BE2C (cell line): ENCODE measurements at regions not wholly inside any gene's neighbourhood (a gene's known extent, or its start where the extent isn't known, plus 50 kb on each side); places are given as distances from the start of the nearest gene placed in this dataset.
"Not testable (repeated sequence)": the region's sequence is repeated elsewhere in the genome, so short reads cannot be mapped to it uniquely, and the experiment has no call there.

Source experiments
- DNase-seq: peaks from one replicate; pipeline ENCODE4 v3.0.0-alpha.2; 2020
- H3K27me3 ChIP-seq: fragments of 250-450 bp; sonication (Bioruptor Pico); 2 replicates; pipeline ENCODE4 v1.5.1; 2020; ENCODE audit warnings: mild to moderate bottlenecking
- H3K36me3 ChIP-seq: fragments of 250-450 bp; sonication (Bioruptor Pico); 2 replicates; pipeline ENCODE4 v1.5.1; 2020; ENCODE audit warnings: mild to moderate bottlenecking
- H3K4me1 ChIP-seq: fragments of 250-450 bp; sonication (Bioruptor Pico); 2 replicates; pipeline ENCODE4 v1.5.1; 2020
- H3K4me3 ChIP-seq: 2 replicates; pipeline ENCODE4 v1.5.1; 2011; ENCODE audit warnings: low read depth, low read length
- H3K9me3 ChIP-seq: fragments of 250-450 bp; sonication (Bioruptor Pico); 2 replicates; pipeline ENCODE4 v1.5.1; 2020

DNA sequence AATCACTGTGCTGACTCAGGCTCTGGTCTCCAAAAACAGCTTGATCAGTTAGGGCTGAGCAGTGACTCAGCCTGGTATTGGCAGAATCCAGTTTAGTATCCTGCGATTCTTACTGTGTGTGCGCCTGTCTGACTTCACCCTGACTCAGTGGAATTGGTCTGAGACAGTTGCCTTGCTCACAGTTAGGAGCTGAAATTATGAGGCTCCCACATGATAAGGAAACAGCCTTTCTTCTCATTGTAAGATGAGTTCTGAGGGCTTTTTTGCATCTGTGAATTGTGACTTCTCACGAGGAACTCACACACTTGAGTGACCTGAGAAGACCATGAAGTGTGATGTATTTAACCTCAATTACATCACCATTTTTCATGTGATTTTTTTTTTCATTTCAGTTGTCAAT is 1282.4 kb downstream of the RPIA start:
- not testable (repeated sequence) for H3K27me3 ChIP-seq, H3K4me3 ChIP-seq, H3K9me3 ChIP-seq, H3K4me1 ChIP-seq, DNase-seq, H3K36me3 ChIP-seq

DNA sequence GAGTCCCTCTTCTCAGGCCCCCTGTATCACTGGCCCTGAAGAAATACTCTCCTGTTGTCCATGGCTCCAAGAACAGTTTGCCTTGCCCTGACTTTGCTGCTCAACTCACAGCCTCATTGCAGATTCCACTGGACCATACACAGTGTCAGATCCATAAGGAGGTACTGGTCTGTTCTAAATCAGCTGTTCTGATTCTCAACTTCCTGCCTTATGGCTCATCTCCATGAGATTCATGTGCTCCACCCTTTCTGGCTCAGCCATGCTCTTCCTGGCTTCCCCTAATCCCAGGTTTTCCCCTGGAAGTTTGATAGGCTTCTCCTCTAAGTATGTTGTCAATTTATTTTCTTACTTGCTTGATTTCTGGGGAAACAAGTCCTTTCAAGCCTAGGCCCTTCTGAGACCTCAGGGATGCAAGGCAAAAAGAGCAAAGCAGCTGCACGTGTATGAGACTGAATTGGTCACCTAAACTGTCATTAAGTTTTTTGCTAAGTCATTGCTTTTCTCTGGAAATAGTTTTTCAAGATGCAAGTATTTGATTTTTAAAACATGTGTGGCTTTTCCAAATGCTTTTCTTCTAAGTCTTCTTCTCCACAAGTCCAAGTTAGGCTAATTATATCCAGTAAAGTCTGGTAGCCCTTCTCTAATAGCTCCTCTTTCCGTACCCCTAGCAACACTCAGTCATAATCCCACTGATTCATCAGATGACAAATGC is 1288.5 kb downstream of the RPIA start:
- not testable (repeated sequence) for DNase-seq, H3K9me3 ChIP-seq, H3K36me3 ChIP-seq, H3K4me3 ChIP-seq, H3K27me3 ChIP-seq, H3K4me1 ChIP-seq

DNA sequence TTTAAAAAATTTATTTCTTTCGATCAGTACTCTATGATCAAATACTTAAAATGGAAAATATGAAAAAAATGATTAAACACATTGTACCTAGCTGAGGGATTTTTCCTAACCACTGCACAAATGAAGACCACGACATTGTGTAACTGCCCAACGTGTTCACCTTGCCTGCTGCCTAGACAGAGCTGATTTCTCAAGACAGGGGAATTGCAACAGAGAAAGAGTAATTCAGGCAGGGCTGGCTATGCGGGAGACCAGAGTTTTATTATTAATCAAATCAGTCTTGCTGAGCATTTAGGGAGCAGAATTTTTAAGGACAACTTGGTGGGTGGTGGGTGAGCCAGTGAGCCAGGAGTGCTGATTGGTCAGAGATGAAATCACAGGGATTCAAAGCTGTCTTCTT is 1290.8 kb downstream of the RPIA start:
- not testable (repeated sequence) for H3K4me3 ChIP-seq, H3K36me3 ChIP-seq, DNase-seq, H3K4me1 ChIP-seq, H3K9me3 ChIP-seq, H3K27me3 ChIP-seq

DNA sequence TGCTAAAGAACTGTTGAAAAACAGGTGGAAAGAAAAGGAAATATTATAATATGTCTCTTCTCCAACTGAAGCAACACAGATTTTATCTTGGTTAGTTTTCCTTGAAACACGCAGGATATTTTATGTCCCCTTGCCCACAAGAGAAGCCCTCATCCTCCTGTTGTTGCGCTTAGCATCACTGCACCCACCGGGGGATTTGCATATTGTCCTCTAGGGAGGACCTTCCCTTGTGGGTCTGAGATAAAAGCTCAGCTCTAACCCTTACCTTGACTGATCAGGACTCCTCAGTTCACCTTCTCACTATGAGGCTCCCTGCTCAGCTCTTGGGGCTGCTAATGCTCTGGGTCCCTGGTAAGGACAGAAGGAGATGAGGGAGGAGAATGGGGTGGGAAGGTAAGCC is 1294.2 kb downstream of the RPIA start:
- H3K36me3 ChIP-seq, H3K4me1 ChIP-seq, H3K9me3 ChIP-seq, DNase-seq, H3K27me3 ChIP-seq, H3K4me3 ChIP-seq: not testable (repeated sequence)

DNA sequence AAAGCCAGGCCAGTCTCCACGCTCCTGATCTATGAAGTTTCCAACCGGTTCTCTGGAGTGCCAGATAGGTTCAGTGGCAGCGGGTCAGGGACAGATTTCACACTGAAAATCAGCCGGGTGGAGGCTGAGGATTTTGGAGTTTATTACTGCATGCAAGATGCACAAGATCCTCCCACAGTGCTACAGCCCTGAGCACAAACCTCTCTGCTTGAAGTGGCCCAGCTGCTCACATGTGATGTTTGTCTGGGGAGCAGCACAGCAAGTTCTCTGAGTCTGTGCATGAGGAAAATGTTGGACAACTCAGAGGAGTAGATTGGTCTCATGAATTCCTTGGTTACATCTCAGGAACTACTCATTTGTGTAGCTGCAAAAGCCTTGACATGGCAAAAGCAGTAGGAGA is 1295.1 kb downstream of the RPIA start:
- not testable (repeated sequence) for H3K4me1 ChIP-seq, H3K4me3 ChIP-seq, H3K27me3 ChIP-seq, H3K9me3 ChIP-seq, H3K36me3 ChIP-seq, DNase-seq

DNA sequence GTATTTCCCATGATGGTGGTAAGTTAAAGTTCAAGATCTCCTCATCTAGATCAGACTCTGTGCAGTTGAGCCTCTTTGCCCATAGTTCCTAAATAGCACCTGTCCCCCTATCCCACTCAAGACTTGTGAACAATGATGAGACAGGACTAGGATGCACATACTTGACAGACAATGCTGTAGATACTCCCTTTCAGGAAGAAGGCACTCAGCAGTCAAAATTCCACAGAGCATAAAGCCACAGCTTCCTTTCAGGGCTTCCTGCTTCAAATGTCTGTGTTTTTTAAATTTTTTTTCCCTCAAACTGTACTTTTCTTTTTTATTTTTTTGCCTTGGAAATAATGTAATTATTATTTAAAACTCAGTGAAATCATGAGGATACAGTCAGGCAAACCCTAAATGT is 1305.3 kb downstream of the RPIA start:
- H3K4me3 ChIP-seq, H3K9me3 ChIP-seq, H3K36me3 ChIP-seq, H3K27me3 ChIP-seq, H3K4me1 ChIP-seq, DNase-seq: not testable (repeated sequence)

DNA sequence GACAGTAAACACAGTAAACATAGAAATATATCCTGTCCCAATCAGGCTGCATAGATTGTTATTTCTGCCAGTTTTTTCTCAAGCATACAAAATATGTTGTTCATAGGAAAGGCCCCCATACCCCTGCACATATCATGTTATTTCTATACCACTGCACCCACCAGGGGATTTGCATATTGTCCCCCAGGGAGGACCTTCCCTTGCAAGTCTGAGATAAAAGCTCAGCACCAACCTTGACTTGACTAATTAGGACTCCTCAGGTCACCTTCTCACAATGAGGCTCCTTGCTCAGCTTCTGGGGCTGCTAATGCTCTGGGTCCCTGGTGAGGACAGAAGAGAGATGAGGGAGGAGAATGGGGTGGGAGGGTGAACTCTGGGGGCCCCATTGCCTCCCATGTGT is 1313.1 kb downstream of the RPIA start:
- H3K27me3 ChIP-seq, H3K4me3 ChIP-seq, H3K9me3 ChIP-seq, H3K4me1 ChIP-seq, DNase-seq, H3K36me3 ChIP-seq: not testable (repeated sequence)

DNA sequence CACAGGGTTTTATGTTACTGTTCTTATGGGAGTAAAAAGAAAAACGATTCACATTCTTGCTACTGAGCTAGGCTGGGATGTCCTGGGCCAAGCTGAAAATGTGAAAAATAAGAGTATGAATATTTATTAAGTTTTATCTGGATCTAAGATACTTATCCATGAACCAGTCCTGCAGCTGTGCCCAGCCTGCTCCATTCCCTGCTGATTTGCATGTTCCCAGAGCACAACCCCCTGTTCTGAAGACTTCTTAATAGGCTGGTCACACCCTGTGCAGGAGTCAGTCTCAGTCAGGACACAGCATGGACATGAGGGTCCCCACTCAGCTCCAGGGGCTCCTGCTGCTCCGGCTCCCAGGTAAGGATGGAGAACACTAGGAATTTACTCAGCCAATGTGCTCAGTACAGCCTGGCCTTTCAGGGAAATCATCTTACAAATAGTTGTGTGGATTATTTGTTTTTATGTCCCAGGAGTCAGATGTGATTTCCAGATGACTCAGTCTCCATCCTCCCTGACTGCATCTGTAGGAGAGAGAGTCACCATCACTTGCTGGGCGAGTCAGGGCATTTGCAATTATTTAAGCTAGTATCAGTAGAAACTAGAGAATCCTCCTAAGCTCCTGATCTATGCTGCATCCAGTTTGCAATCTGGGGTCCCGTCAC is 1319.1 kb downstream of the RPIA start:
- H3K4me1 ChIP-seq, DNase-seq, H3K36me3 ChIP-seq, H3K4me3 ChIP-seq, H3K27me3 ChIP-seq, H3K9me3 ChIP-seq: not testable (repeated sequence)

DNA sequence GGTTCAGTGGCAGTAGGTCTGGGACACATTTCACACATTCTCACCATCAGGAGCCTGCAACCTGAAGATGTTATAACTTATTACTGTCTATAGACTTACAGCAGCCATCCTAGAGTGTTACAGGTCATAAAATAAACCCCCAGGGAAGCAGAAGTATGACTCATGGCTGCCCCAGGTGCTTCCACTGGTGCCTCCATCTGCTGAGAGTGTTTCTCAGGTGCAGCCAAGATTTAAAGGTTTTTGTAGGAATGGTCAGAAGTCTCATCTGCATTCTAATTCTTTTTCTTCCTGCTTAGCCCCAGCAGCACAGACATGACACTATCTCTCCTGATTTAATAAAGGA is 1319.6 kb downstream of the RPIA start:
- not testable (repeated sequence) for H3K27me3 ChIP-seq, H3K36me3 ChIP-seq, H3K4me1 ChIP-seq, H3K4me3 ChIP-seq, DNase-seq, H3K9me3 ChIP-seq

DNA sequence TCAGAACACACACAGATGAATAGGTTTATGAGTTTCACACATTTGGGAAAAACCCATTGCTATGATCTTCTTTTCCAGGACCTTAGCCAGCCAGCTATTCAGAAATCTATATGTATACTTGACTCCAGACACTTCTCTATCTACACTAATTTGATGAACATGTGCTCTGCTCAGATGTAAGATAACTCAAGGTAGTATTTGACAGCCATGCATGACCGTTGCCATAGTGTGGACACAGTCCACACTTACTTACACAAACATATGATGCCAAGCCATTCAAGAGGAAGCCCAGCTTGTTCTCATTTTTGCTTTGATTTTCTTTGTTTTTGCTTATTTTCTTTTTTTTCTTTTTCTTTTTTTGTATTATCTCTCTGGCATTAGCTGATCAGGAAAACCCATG is 1328.4 kb downstream of the RPIA start:
- H3K9me3 ChIP-seq, H3K36me3 ChIP-seq, H3K4me1 ChIP-seq, H3K4me3 ChIP-seq, H3K27me3 ChIP-seq, DNase-seq: not testable (repeated sequence)

DNA sequence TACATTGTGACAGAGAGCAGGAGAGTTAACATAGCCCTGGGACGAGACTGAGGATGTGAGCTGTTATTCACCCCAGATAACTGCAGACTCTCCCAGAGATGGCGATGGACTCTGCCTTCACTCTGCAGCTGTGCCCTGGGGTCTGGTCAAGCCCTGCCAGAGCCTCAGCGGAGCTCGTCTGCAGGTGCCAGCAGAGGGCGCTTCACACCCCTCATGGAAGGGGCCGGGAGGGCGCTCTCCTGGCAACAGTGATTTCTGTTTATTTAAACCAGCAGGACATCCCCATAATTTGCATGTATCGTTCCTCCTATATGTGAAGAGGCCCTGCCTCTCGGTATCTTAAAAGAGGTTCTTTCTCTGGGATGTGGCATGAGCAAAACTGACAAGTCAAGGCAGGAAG is 1329.8 kb downstream of the RPIA start:
- H3K27me3 ChIP-seq, H3K36me3 ChIP-seq, H3K4me3 ChIP-seq, H3K9me3 ChIP-seq, H3K4me1 ChIP-seq, DNase-seq: not testable (repeated sequence)

DNA sequence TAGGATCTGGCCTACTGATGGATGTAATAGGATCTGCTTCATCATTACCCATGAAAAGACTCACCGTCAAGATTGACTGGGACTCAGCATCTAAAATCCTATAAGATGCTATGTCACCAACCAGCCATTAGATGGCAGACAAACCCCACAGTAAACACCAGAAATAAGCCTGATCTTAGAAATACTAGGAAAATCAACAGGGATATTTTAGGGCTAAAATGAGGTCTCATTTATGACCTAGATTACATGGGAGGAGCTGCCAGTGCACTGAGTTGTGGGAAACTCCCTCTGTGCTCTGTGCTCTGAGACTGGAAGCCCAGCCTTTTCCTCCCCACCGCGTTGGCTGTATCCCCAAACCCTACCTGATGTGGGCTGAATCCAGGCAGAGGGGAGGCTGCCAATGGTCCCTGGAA is 1335.8 kb downstream of the RPIA start:
- H3K27me3 ChIP-seq, DNase-seq, H3K4me1 ChIP-seq, H3K36me3 ChIP-seq, H3K4me3 ChIP-seq, H3K9me3 ChIP-seq: not testable (repeated sequence)

DNA sequence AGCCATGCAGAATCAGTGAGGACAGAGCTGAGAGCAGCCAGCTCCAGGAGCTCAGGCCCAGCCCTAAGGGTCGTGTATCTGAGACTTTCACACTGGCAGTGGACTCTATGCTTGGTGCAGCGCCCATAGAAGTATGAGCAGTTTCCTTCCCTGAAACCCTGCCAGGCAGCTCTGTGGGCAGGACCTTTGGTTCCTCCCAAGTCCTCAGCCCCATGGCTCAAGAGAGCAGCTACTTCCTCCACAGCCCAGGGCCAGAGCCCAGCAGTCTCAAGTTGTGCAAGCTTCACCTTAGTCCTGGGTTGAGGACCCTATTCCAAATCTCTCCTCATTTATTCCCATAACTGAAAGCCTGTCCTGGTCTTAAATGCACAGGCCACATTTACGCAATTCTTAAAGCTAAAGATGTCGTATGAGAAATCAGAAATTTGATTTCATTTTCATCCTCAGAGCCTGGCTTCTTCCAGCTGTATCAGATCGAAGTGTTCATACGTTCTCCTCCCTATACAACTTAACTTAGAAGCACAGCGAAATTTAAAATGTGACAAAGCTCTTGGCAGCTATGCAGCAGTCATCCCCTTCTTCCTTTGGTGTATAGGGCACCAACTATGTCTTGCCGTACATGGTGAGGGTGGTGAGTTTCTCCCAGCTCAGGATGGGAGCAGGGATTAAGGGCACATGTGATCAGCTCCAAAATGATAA is 1337.1 kb downstream of the RPIA start:
- H3K36me3 ChIP-seq, H3K4me3 ChIP-seq, DNase-seq, H3K27me3 ChIP-seq, H3K9me3 ChIP-seq, H3K4me1 ChIP-seq: not testable (repeated sequence)

DNA sequence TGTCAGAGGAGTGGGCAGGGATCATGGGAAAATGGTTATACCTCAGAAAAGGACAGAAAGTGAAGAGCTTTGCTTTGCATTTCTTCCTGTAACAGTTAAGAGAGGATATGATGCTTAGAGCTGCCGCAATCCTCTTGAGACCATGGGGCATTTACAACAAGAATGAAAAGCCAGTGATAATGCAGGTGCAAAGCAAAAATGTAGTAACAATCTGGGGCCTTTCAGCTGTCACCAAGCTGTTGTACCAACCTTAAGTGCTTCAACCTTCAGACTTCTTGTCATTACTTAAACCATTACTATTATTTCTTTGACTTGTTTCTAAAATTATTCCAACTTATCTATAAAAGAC is 1337.6 kb downstream of the RPIA start:
- H3K4me1 ChIP-seq, H3K36me3 ChIP-seq, H3K27me3 ChIP-seq, H3K9me3 ChIP-seq, H3K4me3 ChIP-seq, DNase-seq: not testable (repeated sequence)

DNA sequence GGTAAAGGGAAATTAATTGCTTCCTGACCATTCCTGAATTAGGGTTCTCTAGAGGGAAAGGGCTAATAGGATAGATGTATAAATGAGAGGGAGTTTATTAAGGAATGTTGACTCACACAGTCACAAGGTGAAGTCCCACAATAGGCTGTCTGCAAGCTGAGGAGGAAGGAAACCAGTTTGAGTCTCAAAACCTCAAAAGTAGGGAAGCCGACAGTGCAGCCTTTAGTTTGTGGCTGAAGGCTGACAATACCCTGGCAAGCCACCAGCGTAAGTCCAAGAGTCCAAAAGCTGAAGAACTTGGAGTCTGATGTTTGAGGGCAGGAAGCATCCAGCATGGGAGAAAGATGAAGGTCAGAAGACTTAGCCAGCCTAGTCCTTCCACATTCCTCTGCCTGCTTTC is 1340.8 kb downstream of the RPIA start:
- not testable (repeated sequence) for H3K27me3 ChIP-seq, H3K4me1 ChIP-seq, H3K9me3 ChIP-seq, DNase-seq, H3K4me3 ChIP-seq, H3K36me3 ChIP-seq

DNA sequence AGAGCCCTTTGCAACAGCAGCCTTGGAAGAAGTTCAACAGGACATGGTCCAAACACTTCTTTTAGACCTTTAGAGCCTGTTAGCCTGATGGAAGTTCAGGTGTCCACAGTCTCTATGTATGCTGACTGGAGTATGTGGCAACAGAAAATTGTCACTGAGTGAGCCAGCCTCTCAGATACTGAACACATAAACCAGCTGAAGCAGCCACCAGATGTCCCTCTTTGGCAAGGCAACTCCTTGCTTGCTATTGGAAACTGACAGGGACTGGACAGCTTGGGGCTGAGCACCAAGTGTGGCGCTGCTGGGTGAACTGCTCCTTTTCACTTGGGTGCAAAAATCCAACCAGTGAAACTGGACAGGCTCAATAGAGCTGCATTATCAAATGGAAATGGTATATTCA is 1344.9 kb downstream of the RPIA start:
- not testable (repeated sequence) for H3K9me3 ChIP-seq, DNase-seq, H3K4me1 ChIP-seq, H3K36me3 ChIP-seq, H3K27me3 ChIP-seq, H3K4me3 ChIP-seq

DNA sequence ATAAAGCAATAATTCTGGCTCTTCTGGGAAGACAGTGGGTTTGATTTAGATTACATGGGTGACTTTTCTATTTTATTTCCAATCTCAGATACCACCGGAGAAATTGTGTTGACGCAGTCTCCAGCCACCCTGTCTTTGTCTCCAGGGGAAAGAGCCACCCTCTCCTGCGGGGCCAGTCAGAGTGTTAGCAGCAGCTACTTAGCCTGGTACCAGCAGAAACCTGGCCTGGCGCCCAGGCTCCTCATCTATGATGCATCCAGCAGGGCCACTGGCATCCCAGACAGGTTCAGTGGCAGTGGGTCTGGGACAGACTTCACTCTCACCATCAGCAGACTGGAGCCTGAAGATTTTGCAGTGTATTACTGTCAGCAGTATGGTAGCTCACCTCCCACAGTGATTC is 1347.6 kb downstream of the RPIA start:
- DNase-seq, H3K36me3 ChIP-seq, H3K4me3 ChIP-seq, H3K4me1 ChIP-seq, H3K9me3 ChIP-seq, H3K27me3 ChIP-seq: not testable (repeated sequence)
